ENCODE measurements at regions not wholly inside any gene's neighbourhood (a gene's known extent, or its start where the extent isn't known, plus 50 kb on each side); places are given as distances from the start of the nearest gene placed in this dataset.

DNA sequence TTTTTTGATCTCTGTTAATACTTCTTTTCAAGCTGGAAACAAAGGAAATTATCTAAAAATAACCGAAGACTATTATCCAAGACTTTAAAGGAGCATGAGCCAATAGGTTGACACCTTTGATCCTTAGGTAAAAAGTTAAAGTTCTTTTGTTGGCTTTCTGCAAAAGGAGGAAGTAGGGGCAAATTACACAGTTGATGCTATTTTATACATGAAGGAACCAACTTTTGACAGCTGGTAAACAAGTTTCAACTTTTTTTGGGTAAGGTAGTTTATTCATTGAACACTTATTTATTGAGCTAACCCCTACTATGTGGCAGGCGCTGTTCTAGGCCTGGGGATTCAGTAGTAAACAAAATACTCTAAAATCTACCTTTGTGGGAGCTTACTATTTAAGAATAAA, 66.6 kb upstream of the ZEB2 start:
- no peak for TF ChIP-seq ZNF565 (CRISPR knock-in tag; conservative IDR thresholded peaks at IDR 0.05; ENCODE audit: low read depth)
- no peak for TF ChIP-seq OSR1 (CRISPR knock-in tag; IDR thresholded peaks at IDR 0.05)
- TF ChIP-seq ZFP3 (CRISPR knock-in tag; IDR thresholded peaks at IDR 0.05), result no peak
- no peak for TF ChIP-seq RARB (CRISPR knock-in tag; IDR thresholded peaks at IDR 0.05)
- no peak for TF ChIP-seq ARNTL (CRISPR knock-in tag; IDR thresholded peaks at IDR 0.05; ENCODE audit: borderline replicate concordance, low read depth)
- TF ChIP-seq, protein P1, sequence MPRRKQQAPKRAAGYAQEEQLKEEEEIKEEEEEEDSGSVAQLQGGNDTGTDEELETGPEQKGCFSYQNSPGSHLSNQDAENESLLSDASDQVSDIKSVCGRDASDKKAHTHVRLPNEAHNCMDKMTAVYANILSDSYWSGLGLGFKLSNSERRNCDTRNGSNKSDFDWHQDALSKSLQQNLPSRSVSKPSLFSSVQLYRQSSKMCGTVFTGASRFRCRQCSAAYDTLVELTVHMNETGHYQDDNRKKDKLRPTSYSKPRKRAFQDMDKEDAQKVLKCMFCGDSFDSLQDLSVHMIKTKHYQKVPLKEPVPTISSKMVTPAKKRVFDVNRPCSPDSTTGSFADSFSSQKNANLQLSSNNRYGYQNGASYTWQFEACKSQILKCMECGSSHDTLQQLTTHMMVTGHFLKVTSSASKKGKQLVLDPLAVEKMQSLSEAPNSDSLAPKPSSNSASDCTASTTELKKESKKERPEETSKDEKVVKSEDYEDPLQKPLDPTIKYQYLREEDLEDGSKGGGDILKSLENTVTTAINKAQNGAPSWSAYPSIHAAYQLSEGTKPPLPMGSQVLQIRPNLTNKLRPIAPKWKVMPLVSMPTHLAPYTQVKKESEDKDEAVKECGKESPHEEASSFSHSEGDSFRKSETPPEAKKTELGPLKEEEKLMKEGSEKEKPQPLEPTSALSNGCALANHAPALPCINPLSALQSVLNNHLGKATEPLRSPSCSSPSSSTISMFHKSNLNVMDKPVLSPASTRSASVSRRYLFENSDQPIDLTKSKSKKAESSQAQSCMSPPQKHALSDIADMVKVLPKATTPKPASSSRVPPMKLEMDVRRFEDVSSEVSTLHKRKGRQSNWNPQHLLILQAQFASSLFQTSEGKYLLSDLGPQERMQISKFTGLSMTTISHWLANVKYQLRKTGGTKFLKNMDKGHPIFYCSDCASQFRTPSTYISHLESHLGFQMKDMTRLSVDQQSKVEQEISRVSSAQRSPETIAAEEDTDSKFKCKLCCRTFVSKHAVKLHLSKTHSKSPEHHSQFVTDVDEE (CRISPR knock-in tag; IDR thresholded peaks at IDR 0.05), result no peak
- no peak for TF ChIP-seq ZC3H10 (CRISPR knock-in tag; IDR thresholded peaks at IDR 0.05)
